Hepatocyte (in vitro differentiated cells): ENCODE measurements at regions not wholly inside any gene's neighbourhood (a gene's known extent, or its start where the extent isn't known, plus 50 kb on each side); places are given as distances from the start of the nearest gene placed in this dataset.

Source experiments
- DNase-seq: peaks from one replicate; pipeline ENCODE4 v3.0.0-alpha.2; 2016; ENCODE audit warnings: low spot score
- H2AFZ ChIP-seq: fragments of 200-600 bp; sonication (generic); 2 replicates; pipeline ENCODE4 v1.6.0; 2016; ENCODE audit warnings: antibody characterized with exemption, mild to moderate bottlenecking
- H3K27ac ChIP-seq: fragments of 200-600 bp; sonication (generic); 2 replicates; pipeline ENCODE4 v1.5.1; 2016; ENCODE audit warnings: mild to moderate bottlenecking
- H3K27me3 ChIP-seq: fragments of 200-600 bp; sonication (generic); 2 replicates; pipeline ENCODE4 v1.6.1; 2016
- H3K36me3 ChIP-seq: fragments of 200-600 bp; sonication (generic); replicated peaks from 2 replicates; pipeline ENCODE4 v1.5.1; 2016; ENCODE audit warnings: low read depth; ENCODE audit not compliant: insufficient read depth
- H3K4me1 ChIP-seq: fragments of 200-600 bp; sonication (generic); 2 replicates; pipeline ENCODE4 v1.5.1; 2016; ENCODE audit warnings: mild to moderate bottlenecking, moderate library complexity; ENCODE audit not compliant: insufficient read depth
- H3K4me2 ChIP-seq: fragments of 200-600 bp; sonication (generic); 2 replicates; pipeline ENCODE4 v1.6.0; 2016
- H3K4me3 ChIP-seq: fragments of 200-600 bp; sonication (generic); 2 replicates; pipeline ENCODE4 v1.5.1; 2016; ENCODE audit warnings: mild to moderate bottlenecking
- H3K79me2 ChIP-seq: fragments of 200-600 bp; sonication (generic); 2 replicates; pipeline ENCODE4 v1.6.0; 2017; ENCODE audit warnings: mild to moderate bottlenecking
- H3K9me2 ChIP-seq: fragments of 200-600 bp; sonication (generic); replicated peaks from 2 replicates; pipeline ENCODE4 v1.6.0; 2017; ENCODE audit warnings: mild to moderate bottlenecking; ENCODE audit not compliant: insufficient read depth
- H3K9me3 ChIP-seq: fragments of 200-600 bp; sonication (generic); 2 replicates; pipeline ENCODE4 v1.5.1; 2016; ENCODE audit warnings: low read depth, mild to moderate bottlenecking
- H4K20me1 ChIP-seq: fragments of 200-600 bp; sonication (generic); 2 replicates; pipeline ENCODE4 v1.6.0; 2016; ENCODE audit warnings: mild to moderate bottlenecking; ENCODE audit not compliant: insufficient read depth, poor library complexity, severe bottlenecking
- CTCF ChIP-seq: fragments of 200-600 bp; sonication (generic); IDR thresholded peaks from 2 replicates; pipeline ENCODE4 v1.5.1; 2016; ENCODE audit warnings: antibody characterized with exemption, mild to moderate bottlenecking; ENCODE audit not compliant: poor library complexity
- EZH2 ChIP-seq: fragments of 200-600 bp; sonication (generic); IDR thresholded peaks from 2 replicates; pipeline ENCODE4 v1.6.1; 2016; ENCODE audit warnings: antibody characterized with exemption, mild to moderate bottlenecking, borderline replicate concordance
- EZH2phosphoT487 ChIP-seq: fragments of 200-600 bp; sonication (generic); IDR thresholded peaks from one replicate; pipeline ENCODE4 v1.6.1; 2018; ENCODE audit warnings: antibody characterized with exemption, mild to moderate bottlenecking, low read depth, moderate library complexity; ENCODE audit not compliant: unreplicated experiment, severe bottlenecking
- WGBS: methylation state at CpG from one replicate; pipeline ENCODE4 v1.1.6; 2016; ENCODE audit warnings: low lambda C conversion rate; ENCODE audit errors: missing lambda C conversion rate; 5-methylcytosine and 5-hydroxymethylcytosine counted together

GRCh38 chr1:94306521-94306920, 69.1 kb upstream of the ARHGAP29 start:
- Histone ChIP-seq H3K4me2 (no peak overlapping the region), H3K9me2 (no peaks in the 10 kb centered on the region), H3K27me3 (no peaks in the 10 kb centered on the region), H3K79me2 (no peaks in the 10 kb centered on the region), H3K27ac (no peak overlapping the region), H4K20me1 (no peaks in the 10 kb centered on the region), H3K4me1 (no peaks in the 10 kb centered on the region), H3K4me3 (no peak overlapping the region), H2AFZ (no peak overlapping the region), H3K9me3 (no peaks in the 10 kb centered on the region), H3K36me3 (no peaks in the 10 kb centered on the region)
- 90% methylated on average over 1 of the region's 1 CpG for WGBS
- TF ChIP-seq EZH2phosphoT487 (no peak), CTCF (no peak), EZH2 (no peak)
- no peak for DNase-seq

- H3K4me3 ChIP-seq, result no peak overlapping the region
- no peaks in the 10 kb centered on the region for H3K9me3 ChIP-seq
- H3K79me2 ChIP-seq, result no peaks in the 10 kb centered on the region
- no peak overlapping the region for H3K27ac ChIP-seq
- no peak overlapping the region for H3K4me2 ChIP-seq
- H3K36me3 ChIP-seq, result no peaks in the 10 kb centered on the region
- no peaks in the 10 kb centered on the region for H3K9me2 ChIP-seq
- H2AFZ ChIP-seq, result no peak overlapping the region
- 72% methylated on average over 1 of the region's 1 CpG for WGBS
- no peaks in the 10 kb centered on the region for H4K20me1 ChIP-seq
- DNase-seq, result no peak
- no peak for TF ChIP-seq EZH2phosphoT487
- TF ChIP-seq EZH2, result no peak
- TF ChIP-seq CTCF, result no peak
- H3K4me1 ChIP-seq, result no peaks in the 10 kb centered on the region
- no peaks in the 10 kb centered on the region for H3K27me3 ChIP-seq
These were observed 68.3 kb upstream of the ARHGAP29 start for GRCh38 chr1:94305704-94306103.

- Histone ChIP-seq H4K20me1 (no peaks in the 10 kb centered on the region), H3K4me2 (no peak overlapping the region), H3K9me3 (no peaks in the 10 kb centered on the region), H3K9me2 (no peaks in the 10 kb centered on the region), H2AFZ (no peak overlapping the region), H3K79me2 (no peaks in the 10 kb centered on the region), H3K27me3 (no peaks in the 10 kb centered on the region), H3K4me1 (peaks cover 9% of the 10 kb centered on the region), H3K36me3 (no peaks in the 10 kb centered on the region), H3K27ac (no peak overlapping the region), H3K4me3 (no peak overlapping the region)
- DNase-seq, result no peak
- 94% methylated on average over 1 of the region's 1 CpG for WGBS
- no peak for TF ChIP-seq CTCF
- TF ChIP-seq EZH2, result no peak
- TF ChIP-seq EZH2phosphoT487, result no peak
These were observed 67.2 kb upstream of the ARHGAP29 start for GRCh38 chr1:94304553-94304952.

- DNase-seq, result no peak
- no peak overlapping the region for H3K27ac ChIP-seq
- no peaks in the 10 kb centered on the region for H3K9me3 ChIP-seq
- TF ChIP-seq CTCF (no peak), EZH2phosphoT487 (no peak), EZH2 (no peak)
- H3K4me2 ChIP-seq, result no peak overlapping the region
- H4K20me1 ChIP-seq, result no peaks in the 10 kb centered on the region
- H3K79me2 ChIP-seq, result no peaks in the 10 kb centered on the region
- H3K27me3 ChIP-seq, result no peaks in the 10 kb centered on the region
- no peaks in the 10 kb centered on the region for H3K36me3 ChIP-seq
- H3K9me2 ChIP-seq, result no peaks in the 10 kb centered on the region
- no peak overlapping the region for H2AFZ ChIP-seq
- H3K4me1 ChIP-seq, result peaks cover 19% of the 10 kb centered on the region
- no peak overlapping the region for H3K4me3 ChIP-seq
- 94% methylated on average over 1 of the region's 1 CpG for WGBS
These were observed 65.6 kb upstream of the ARHGAP29 start for GRCh38 chr1:94303005-94303404.
